Endothelial cell of umbilical vein (primary cell): ENCODE measurements at regions not wholly inside any gene's neighbourhood (a gene's known extent, or its start where the extent isn't known, plus 50 kb on each side); places are given as distances from the start of the nearest gene placed in this dataset.

ENCODE experiments used
- BruUV-seq: library from RNA; stranded (reverse); fragments of 400-500 nt; replicated peaks from 2 replicates; lab custom pipeline; 2021; lab: Mats Ljungman, UMichigan
- CTCF ChIA-PET: fragments of 300-600, 350-600 bp; sonication (Branson Sonifier 250); formaldehyde crosslinking; loops from one replicate; lab custom pipeline; 2021; ENCODE audit warnings: antibody characterized with exemption, inconsistent platforms; lab: Charles Lee
- POLR2A ChIA-PET: fragments of 300-600, 350-600 bp; sonication (Branson Sonifier 250); formaldehyde crosslinking; loops from one replicate; lab custom pipeline; 2021; ENCODE audit warnings: antibody characterized with exemption, inconsistent platforms; lab: Charles Lee
- DNase-seq: peaks from one replicate; pipeline ENCODE4 v3.0.0-alpha.2; 2011; ENCODE audit warnings: low read depth, low spot score
- FAIRE-seq: peaks from 2 replicates; lab custom pipeline; 2011; peaks lifted over from hg19 to GRCh38; lab: Jason Lieb, UNC
- H2AFZ ChIP-seq: 2 replicates; pipeline ENCODE4 v1.6.0; 2012; ENCODE audit warnings: low read depth, low read length, control low read depth, inconsistent platforms
- H3K27ac ChIP-seq: 2 replicates; pipeline ENCODE4 v1.5.1; 2011; ENCODE audit warnings: low read depth, mild to moderate bottlenecking, control low read depth, low read length, moderate library complexity; ENCODE audit not compliant: insufficient read depth
- H3K27me3 ChIP-seq, 2 experiments: 2 replicates each; pipeline versions ENCODE4 v1.6.0 to v1.6.1; 2011; ENCODE audit warnings: low read length in 2 of 2, mixed read lengths in 1 of 2; ENCODE audit not compliant: control insufficient read depth in 2 of 2, insufficient read depth in 2 of 2
- H3K36me3 ChIP-seq, 2 experiments: 2 replicates in 1 of 2; 3 replicates in 1 of 2; pipeline ENCODE4 v1.5.1; 2011; ENCODE audit warnings: low read length in 2 of 2, mild to moderate bottlenecking in 1 of 2, moderate library complexity in 1 of 2; ENCODE audit not compliant: control insufficient read depth in 2 of 2, insufficient read depth in 2 of 2; ENCODE audit errors: extremely low read depth in 1 of 2
- H3K4me1 ChIP-seq: 3 replicates; pipeline ENCODE4 v1.5.1; 2011; ENCODE audit warnings: mild to moderate bottlenecking, low read length; ENCODE audit not compliant: control insufficient read depth, insufficient read depth; ENCODE audit errors: extremely low read depth
- H3K4me2 ChIP-seq: 2 replicates; pipeline ENCODE4 v1.6.1; 2011; ENCODE audit warnings: low read length, control low read depth, mixed read lengths; ENCODE audit not compliant: insufficient read depth
- H3K4me3 ChIP-seq, 3 experiments: fragments of 200-600 bp in 1 of 3; sonication (generic), shearing (Covaris generic) in 1 of 3; replicated peaks in 1 of 3; 2 replicates each; pipeline ENCODE4 v1.5.1; 2011 to 2016; ENCODE audit warnings: control low read depth in 3 of 3, low read length in 3 of 3, mild to moderate bottlenecking in 2 of 3, inconsistent platforms in 1 of 3, low read depth in 1 of 3, moderate library complexity in 1 of 3; ENCODE audit not compliant: insufficient read depth in 1 of 3
- H3K79me2 ChIP-seq: 2 replicates; pipeline ENCODE4 v1.6.0; 2012; ENCODE audit warnings: low read length, inconsistent platforms; ENCODE audit not compliant: control insufficient read depth, insufficient read depth
- H3K9ac ChIP-seq: replicated peaks from 2 replicates; pipeline ENCODE3; 2011; ENCODE audit warnings: low read length, control low read depth; ENCODE audit not compliant: insufficient read depth; ENCODE audit errors: extremely low read depth
- H3K9me1 ChIP-seq: replicated peaks from 3 replicates; pipeline ENCODE4 v1.6.0; 2011; ENCODE audit warnings: mild to moderate bottlenecking, low read length; ENCODE audit not compliant: control insufficient read depth, insufficient read depth; ENCODE audit errors: extremely low read depth
- H3K9me3 ChIP-seq: replicated peaks from 2 replicates; pipeline ENCODE4 v1.5.1; 2012; ENCODE audit warnings: low read length, inconsistent platforms; ENCODE audit not compliant: control insufficient read depth, insufficient read depth
- H4K20me1 ChIP-seq: replicated peaks from 2 replicates; pipeline ENCODE3; 2011; ENCODE audit warnings: mild to moderate bottlenecking, low read length; ENCODE audit not compliant: control insufficient read depth, insufficient read depth; ENCODE audit errors: extremely low read depth
- CTCF ChIP-seq, 2 donors: IDR thresholded peaks; 1 replicate in 1 of 2; 2 replicates in 1 of 2; pipeline ENCODE4 v1.5.1; 2011; ENCODE audit warnings: low read length in 2 of 2, mild to moderate bottlenecking in 2 of 2, moderate library complexity in 2 of 2, control low read depth in 1 of 2, inconsistent platforms in 1 of 2, low read depth in 1 of 2; ENCODE audit not compliant: insufficient read depth in 1 of 2; ENCODE audit errors: extremely low read depth in 1 of 2
- EZH2 ChIP-seq: IDR thresholded peaks from 2 replicates; pipeline ENCODE4 v1.6.1; 2012; ENCODE audit warnings: borderline replicate concordance, low read depth, mild to moderate bottlenecking, moderate library complexity, low read length, inconsistent platforms; ENCODE audit not compliant: severe bottlenecking
- FOS ChIP-seq: IDR thresholded peaks from 2 replicates; pipeline ENCODE4 v1.6.1; 2011; ENCODE audit warnings: mild to moderate bottlenecking, low read length, moderate library complexity, borderline replicate concordance; ENCODE audit not compliant: insufficient read depth
- GATA2 ChIP-seq: IDR thresholded peaks from 2 replicates; pipeline ENCODE4 v1.7.0; 2011; ENCODE audit warnings: low read depth, mild to moderate bottlenecking, moderate library complexity, mixed read lengths, low read length; ENCODE audit not compliant: insufficient read length, insufficient read depth
- JUN ChIP-seq: IDR thresholded peaks from 2 replicates; pipeline ENCODE4 v1.6.1; 2011; ENCODE audit warnings: borderline replicate concordance, low read depth; ENCODE audit not compliant: insufficient read length, insufficient read depth
- MAX ChIP-seq: IDR thresholded peaks from 2 replicates; pipeline ENCODE4 v1.6.1; 2011; ENCODE audit not compliant: insufficient read depth, insufficient read length
- MYC ChIP-seq: IDR thresholded peaks from one replicate; pipeline ENCODE4 v1.6.1; 2011; ENCODE audit warnings: mild to moderate bottlenecking, low read depth, low read length
- POLR2A ChIP-seq: IDR thresholded peaks from 2 replicates; pipeline ENCODE4 v1.6.1; 2012; ENCODE audit warnings: low read depth, mild to moderate bottlenecking, control low read depth, low read length
- POLR2AphosphoS5 ChIP-seq: IDR thresholded peaks from 2 replicates; pipeline ENCODE4 v1.6.1; 2012; ENCODE audit warnings: low read depth, mild to moderate bottlenecking, control low read depth, low read length, moderate library complexity; ENCODE audit not compliant: insufficient read depth
- dilution Hi-C: fragments of 300-500 bp; cut with MboI; formaldehyde crosslinking; loops from one replicate; pipeline ENCODE4 v1.15.0; 2019; ENCODE audit warnings: low sequenced_read_pairs; ENCODE audit not compliant: extremely low pct_ligation_motif_present
- intact Hi-C: fragments of 100-400 bp; cut with micrococcal nuclease; formaldehyde crosslinking; loops from one replicate; pipeline ENCODE4 v1.10.0; 2022

- Histone ChIP-seq H3K4me3 (no peak overlapping the region), H3K27ac (no peak overlapping the region), H3K4me2 (no peak overlapping the region), H3K4me1 (peaks cover 27% of the 10 kb centered on the region), H2AFZ (no peak overlapping the region), H3K9ac (no peak overlapping the region), H3K9me3 (no peaks in the 10 kb centered on the region), H3K27me3 (no peaks in the 10 kb centered on the region), H4K20me1 (no peaks in the 10 kb centered on the region), H3K79me2 (no peaks in the 10 kb centered on the region), H3K36me3 (no peaks in the 10 kb centered on the region), H3K9me1 (no peaks in the 10 kb centered on the region)
- POLR2A ChIA-PET: no interaction called here
- intact Hi-C loops: loop anchor here (5.0 kb wide), 1 partner anchor 1018 kb away; no protein-coding TSS in a partner anchor
- CTCF ChIA-PET: no interaction called here
- dilution Hi-C loops: no loop called here
- BruUV-seq: no TSS peak
- no peak for DNase-seq
- TF ChIP-seq POLR2A: no peak
- TF ChIP-seq POLR2AphosphoS5: no peak
- TF ChIP-seq CTCF (IDR thresholded peaks at IDR 0.05; ENCODE audit: extremely low read depth in 1 of 2, insufficient read depth in 1 of 2, low read depth in 1 of 2, low read length in 2 of 2): no peak
- TF ChIP-seq GATA2: no peak
- TF ChIP-seq JUN: no peak
- no peak for TF ChIP-seq EZH2
- no peak for TF ChIP-seq MYC
- no peak for TF ChIP-seq MAX
- TF ChIP-seq FOS: no peak
- FAIRE-seq: no peak
These were observed 899.7 kb downstream of the ADGRL2 start for GRCh38 chr1:82700476-82700875.
